ENCODE measurements at regions not wholly inside any gene's neighbourhood (a gene's known extent, or its start where the extent isn't known, plus 50 kb on each side); places are given as distances from the start of the nearest gene placed in this dataset.
"Not testable (repeated sequence)": the region's sequence is repeated elsewhere in the genome, so short reads cannot be mapped to it uniquely, and the experiment has no call there.

DNA sequence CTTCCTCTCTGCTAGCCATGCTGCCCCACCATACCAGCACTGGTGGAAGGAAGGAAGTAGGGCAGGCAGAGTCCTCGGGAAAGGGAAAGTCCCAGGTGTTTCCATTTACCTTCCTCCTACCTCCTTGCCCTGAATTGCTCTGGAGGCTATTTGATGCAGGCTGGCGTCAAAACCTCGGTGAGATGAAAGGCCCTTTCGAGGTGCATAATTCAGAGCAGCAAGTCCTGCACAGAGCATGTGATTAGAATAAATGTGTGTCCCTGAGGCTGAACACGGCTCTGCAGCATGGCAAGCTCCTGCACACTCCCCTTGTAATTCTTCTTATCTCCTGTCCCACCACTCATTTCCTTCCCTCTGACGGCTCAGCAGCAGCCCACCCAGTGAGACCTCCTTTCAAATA is 98.7 kb upstream of the LRFN2 start:
- no peak for DNase-seq (ENCODE audit: low read depth)

DNA sequence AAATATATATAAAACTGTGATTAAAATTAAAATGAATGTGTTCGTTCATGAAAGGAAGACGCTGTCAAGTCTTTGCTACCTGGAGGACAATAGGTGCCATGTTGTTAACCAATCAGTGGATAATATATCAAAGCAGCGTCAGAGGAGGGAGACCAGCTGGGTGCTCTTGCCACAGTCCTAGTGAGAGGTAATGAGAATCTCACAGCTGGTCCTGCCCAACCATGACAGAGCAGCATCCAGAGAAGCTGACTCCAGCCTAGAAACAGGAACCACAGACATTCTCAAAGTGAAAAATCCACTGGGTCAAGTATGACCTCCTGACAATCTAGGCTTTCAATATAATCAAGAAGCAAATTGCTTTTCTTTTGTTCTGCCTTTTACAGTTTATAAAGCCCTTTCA is 94.5 kb upstream of the LRFN2 start:
- DNase-seq (ENCODE audit: low read depth), result no peak

DNA sequence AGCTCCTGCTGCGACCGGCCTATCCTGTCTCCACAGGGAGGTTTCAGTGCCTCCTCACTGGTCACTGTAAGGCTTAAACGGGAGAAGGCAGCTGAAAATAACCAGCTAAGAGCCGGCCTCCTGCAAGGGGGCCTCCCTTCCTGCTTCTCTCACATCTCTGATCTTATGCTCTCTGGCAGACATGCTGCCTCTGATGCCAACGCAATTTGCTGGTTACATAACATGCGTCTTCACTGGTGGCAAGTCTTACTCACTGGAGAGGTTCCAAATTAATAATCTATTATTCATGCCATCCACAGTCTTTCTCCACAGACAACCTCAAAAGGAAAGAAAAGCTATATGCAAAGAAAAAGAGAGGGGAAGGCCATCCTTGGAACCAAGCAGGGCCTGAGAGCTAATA is 91.8 kb upstream of the LRFN2 start:
- DNase-seq (ENCODE audit: low read depth), result no peak

DNA sequence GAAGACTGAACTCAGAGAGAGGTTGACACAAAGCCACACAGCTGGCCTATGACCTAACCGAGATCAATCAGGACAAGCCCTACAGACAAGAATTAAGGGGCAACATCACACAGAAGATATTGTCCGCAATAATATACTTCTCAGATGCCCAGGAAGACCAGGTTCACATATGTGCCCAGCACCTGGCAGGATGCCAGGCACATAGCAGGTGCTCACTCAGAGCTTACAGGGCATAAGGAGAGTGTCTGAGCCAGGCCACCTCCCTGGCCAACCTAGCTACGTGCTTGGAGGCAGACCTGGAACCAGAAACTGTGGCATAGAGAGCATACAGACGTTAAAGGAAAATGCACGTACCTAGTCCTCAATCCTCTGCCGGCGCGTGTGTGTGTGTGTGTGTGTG is 87.0 kb upstream of the LRFN2 start:
- no peak for DNase-seq (ENCODE audit: low read depth)

DNA sequence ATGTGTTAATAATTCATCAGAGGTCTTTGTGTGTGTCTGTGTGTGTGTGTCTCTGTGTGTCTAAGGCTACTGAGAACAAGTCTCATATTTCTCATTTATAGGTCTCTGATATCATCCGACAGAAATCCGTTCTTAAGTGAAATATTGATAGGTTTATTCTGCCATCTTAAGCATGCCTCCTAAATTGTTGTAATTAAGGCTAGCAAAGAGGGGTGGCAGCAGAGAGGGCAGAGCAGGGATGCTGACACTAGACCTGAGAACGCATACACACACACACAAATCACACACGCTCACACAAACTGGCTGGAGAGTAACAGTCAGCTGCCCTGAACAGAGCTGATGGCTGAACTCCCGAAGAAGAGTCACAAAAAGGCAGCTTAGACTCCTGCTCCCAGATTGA is 84.9 kb upstream of the LRFN2 start:
- DNase-seq (ENCODE audit: low read depth), result no peak

DNA sequence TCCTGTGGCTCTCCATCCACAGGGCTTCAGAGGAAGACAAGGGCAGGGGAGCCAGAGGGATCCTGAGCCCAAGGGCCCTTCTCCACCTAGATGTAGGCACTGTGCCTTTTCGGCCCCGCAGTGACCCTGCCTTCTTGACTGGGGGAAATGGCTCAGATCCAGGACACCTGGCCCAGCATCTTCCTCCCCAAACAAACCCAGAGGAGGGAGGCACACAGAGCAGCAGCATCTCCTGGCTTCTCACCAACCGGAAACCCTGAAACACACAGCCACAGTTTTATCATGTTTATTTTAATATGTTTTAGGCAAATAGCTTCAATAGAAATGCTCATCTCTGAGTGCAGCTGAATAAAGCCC is 84.5 kb upstream of the LRFN2 start:
- no peak for DNase-seq (ENCODE audit: low read depth)

DNA sequence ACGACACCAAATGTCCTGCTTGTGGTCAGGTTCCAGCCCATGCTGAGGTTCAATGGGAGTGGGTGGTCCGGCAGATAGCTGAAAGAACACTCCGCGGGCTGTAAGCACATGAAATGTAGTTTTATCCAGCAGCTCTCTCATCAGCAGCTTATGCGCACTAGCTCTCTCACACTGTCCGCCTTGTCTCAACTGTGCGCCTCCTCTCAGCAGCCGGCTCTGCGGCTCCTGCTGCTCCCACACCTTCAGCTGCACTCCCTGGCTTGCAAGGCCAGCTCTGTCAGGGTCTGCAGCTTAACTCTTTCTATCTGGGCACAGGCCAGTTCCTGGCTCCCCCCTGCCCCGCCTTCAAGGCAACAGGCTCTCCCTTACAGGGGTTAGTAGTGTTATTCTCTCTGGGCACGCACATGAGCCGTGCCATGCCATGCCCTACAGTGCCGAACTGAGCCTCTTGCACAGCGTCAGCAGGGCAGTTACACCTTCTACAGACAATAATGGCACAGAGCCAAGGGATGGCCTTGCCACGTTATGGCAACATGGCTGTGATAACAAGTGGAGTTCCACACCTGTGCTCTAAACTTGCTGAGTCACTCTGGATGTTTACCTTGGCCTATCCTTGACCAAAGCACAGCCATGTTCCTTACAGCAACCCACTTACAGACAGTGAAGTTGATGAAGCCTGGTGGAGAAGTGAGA is 84.0 kb upstream of the LRFN2 start:
- no peak for DNase-seq (ENCODE audit: low read depth)

DNA sequence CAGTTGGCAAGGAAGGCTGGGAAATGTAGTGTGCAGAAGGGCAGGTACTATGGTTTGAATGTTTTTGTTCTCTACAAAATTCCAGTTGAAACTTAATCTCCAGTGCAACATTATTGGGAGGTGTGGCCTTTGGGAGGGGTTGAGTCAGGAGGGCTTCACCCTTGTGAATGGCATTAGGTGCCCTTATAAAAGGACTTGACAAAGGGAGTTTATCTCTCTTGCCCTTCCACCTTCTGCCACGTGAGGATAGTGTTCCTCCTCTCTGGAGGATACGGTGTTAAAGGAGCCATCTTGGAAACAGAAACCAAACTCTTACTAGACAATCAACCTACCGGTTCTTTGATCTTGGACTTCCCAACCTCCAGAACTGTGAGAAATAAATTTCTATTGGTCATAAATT is 82.2 kb upstream of the LRFN2 start:
- no peak for DNase-seq (ENCODE audit: low read depth)

DNA sequence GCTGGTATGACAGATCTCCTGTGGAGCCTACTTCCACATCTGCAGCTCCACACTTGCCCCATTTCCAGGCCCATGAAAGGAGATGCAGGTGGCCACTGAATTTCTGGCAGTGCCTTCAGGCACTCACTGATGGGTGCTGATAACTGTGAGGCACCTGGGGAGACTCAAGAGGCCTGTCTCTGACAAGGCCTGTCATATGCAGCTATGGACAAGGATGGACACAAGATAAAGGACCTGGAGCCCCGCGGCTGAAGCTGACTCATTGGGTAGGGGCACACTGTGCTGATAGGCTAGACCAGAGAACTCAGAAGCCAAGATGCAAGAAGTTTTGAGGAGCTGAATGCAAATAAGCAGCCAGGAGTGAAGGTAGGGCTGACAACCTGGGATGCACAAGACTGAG is 81.0 kb upstream of the LRFN2 start:
- no peak for DNase-seq (ENCODE audit: low read depth)

DNA sequence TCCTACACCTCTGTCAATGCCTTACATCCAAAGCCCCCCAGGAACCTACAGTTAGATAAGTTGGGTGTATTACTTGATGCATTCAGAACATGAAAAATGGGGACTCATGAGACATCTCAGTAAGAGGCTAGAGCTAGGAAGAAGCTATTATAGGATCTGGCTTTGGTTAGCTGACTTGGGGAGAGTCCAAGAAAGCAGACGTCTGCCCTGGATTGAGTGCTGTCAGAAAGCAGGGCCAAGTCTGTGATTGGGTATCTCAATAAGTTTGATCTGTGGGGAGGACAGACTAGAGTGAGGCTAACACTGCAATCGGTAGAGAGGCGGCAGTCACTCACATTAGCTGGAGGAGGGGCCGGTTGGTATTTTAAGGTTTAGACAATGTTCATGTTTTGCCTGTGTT is 79.4 kb upstream of the LRFN2 start:
- no peak for DNase-seq (ENCODE audit: low read depth)

DNA sequence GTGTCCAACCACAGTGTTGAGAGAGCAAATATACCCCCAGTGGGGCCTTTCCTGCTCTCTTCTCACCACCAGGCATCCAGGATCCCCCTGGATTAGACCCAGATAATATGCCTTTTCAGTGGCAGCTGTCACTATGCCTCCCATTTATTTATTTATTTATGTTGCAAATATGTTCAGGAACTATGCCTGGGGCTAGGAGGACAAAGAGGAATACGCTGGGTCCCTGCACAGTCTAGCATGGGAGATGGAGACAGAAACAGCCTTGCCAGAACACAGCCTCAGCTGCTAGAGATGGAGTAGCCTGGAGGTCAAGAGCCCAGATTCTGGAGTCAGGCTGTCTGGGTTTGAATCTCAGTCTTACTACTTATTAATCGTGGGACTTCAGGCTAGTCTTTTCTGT is 74.6 kb upstream of the LRFN2 start:
- no peak for DNase-seq (ENCODE audit: low read depth)

DNA sequence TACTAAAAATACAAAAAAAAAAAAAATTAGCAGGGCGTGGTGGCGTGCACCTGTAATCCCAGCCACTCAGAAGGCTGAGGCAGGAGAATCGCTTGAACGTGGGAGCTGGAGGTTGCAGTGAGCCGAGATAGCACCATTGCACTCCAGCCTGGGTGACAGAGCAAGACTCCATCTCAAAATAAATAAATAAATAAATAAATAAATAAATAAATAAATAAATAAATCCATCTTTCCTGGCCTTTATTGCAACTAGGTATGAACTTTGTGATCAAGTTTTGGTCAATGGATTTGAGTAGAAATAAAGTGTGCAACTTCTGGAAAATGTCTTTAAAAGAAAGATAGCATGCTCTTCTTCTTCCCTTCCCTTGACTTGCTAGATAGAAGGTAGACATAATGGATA is 69.6 kb upstream of the LRFN2 start:
- not testable (repeated sequence) for DNase-seq (ENCODE audit: low read depth)

DNA sequence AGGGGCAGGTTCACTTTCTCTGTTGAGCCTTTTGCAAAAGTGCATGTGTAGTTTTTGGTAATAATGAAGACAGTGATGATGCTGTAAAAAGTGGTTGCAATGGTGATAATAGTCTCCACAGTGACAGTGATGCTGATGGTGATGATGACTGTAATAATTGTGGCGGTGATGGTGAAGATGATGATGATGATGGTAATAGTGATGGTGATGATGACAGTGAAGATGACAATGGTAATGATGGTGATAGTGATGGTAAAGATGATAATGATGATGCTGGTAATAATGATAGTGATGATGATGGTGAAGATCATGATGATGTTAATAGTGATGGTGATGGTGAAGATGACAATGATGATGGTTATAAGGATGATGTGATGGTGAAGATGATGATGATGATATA is 67.7 kb upstream of the LRFN2 start:
- no peak for DNase-seq (ENCODE audit: low read depth)

DNA sequence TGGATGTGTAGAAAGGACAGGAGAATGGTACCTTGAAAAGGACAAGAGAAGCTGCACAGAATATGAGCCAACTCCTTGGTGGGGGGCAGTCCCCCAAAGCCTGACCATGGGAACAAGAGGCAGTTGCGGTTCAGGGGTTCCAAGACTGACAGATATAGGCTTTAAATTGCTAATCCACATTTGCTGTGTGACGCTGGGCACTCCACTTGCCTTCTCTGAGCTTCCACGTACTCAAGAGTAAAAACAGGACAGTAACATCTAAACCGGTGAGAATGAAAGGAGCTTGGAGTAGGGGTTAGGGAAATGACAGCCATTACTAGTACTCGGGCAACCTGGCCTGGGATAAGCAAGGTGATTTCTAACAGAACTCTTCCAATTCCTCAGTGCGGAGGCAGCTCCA is 57.9 kb upstream of the LRFN2 start:
- DNase-seq (ENCODE audit: low read depth), result no peak

DNA sequence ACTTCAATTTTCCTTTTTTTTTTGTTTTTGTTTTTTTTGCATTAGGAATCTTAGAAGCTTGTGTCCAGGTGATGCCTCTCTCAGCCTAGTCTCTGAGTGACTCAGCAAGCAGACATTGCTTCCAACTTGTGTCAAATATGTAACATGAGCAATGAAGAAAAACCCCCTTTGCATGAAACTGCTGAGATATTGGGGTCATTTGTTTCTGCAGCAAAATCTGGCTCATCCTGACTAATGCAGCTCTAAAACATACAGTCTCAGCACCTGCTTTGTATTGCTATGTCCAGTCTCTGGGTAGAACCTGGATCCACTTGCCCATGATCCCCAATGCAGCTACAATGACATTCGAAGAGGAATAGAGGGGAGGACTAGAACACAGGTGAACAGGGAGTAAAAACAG is 55.7 kb upstream of the LRFN2 start:
- no peak for DNase-seq (ENCODE audit: low read depth)

DNA sequence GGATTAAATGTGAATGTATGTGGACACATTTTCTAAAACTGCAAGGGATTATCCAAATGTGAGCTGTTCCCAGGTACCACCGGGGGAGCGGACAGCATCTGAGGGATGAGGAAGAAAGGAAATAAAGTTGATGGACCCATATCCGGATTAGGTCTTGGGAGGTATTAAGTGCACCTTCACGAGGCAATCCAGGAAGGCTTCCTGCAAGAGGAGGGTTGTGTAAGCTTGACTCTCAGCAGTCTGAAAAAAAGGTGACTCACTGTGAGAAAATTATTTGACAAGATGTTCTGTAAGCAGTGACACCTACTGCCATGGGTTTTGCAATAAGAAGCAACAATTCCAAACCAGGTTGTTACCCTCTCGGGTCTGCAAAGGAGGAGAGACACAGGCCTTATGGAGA is 55.0 kb upstream of the LRFN2 start:
- DNase-seq (ENCODE audit: low read depth), result no peak

DNA sequence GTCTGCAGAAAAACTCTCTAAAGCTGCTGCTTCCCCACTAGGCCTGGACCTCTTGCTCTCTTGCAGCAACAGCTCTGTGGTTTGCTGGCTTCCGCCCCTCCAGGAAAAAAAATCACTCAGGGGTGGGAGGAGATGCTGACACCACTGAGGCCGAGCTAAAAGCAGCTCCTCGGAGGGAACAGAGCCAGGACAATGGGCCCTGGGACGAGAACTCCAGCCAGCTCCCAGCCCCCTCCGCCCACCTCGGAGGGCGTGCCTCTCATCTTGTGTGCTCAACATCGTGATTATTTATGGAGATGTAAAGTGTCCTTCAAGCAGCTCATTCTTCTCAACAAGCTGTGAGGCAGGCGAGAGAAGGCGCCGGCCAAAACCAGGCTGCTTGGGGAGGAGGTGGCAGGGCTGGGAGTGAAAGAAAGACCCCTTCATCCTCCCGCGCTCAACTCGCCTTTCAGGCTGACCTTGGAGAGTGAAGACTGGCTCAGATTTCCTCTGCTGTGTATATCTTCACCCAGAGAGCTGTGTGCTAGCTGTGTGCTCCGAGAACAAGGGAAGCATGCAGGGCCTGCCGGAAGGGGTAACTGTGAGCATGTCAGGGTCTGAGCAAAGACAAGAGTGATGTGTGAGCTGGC is 53.5 kb upstream of the LRFN2 start:
- DNase-seq (ENCODE audit: low read depth), result no peak
